Central memory CD8-positive, alpha-beta T cell (primary cell): ENCODE measurements at regions not wholly inside any gene's neighbourhood (a gene's known extent, or its start where the extent isn't known, plus 50 kb on each side); places are given as distances from the start of the nearest gene placed in this dataset.
A peak's percentile ranks its signal among the peaks of the same experiment; 100 is the strongest.

Experiments
- ATAC-seq: fragments of 150-1000 bp; cut with Tn5 transposase; replicated peaks from 2 replicates; pipeline ENCODE4 v1.10.0; 2022; ENCODE audit warnings: mild to moderate bottlenecking, moderate FRiP score, moderate number of reproducible peaks; ENCODE audit not compliant: poor library complexity, severe bottlenecking; ENCODE audit errors: extremely low read depth
- DNase-seq, 2 donors: peaks; one replicate each; pipeline ENCODE4 v3.0.0; 2021; ENCODE audit warnings: low spot score in 2 of 2
- H3K27ac Mint-ChIP-seq: one replicate; pipeline ENCODE4 v1.8.0; 2022; ENCODE audit warnings: low read depth, mild to moderate bottlenecking, moderate library complexity, mixed read lengths
- H3K27me3 Mint-ChIP-seq: one replicate; pipeline ENCODE4 v1.8.0; 2022; ENCODE audit warnings: mixed read lengths
- H3K36me3 Mint-ChIP-seq: one replicate; pipeline ENCODE4 v1.8.0; 2022; ENCODE audit warnings: mild to moderate bottlenecking, moderate library complexity, mixed read lengths; ENCODE audit not compliant: insufficient read depth
- H3K4me1 Mint-ChIP-seq: one replicate; pipeline ENCODE4 v1.8.0; 2022; ENCODE audit warnings: mixed read lengths
- H3K4me3 Mint-ChIP-seq: one replicate; pipeline ENCODE4 v1.8.0; 2022; ENCODE audit warnings: mild to moderate bottlenecking, moderate library complexity, mixed read lengths
- H3K9me3 Mint-ChIP-seq: one replicate; pipeline ENCODE4 v1.8.0; 2022; ENCODE audit warnings: mixed read lengths

- no peaks in the 10 kb centered on the region for H3K27me3 Mint-ChIP-seq
- DNase-seq (no peak), ATAC-seq (no peak)
- peaks cover 14% of the 10 kb centered on the region for H3K9me3 Mint-ChIP-seq
- H3K4me3 Mint-ChIP-seq = no peak overlapping the region
- H3K36me3 Mint-ChIP-seq = no peaks in the 10 kb centered on the region
- H3K27ac Mint-ChIP-seq = no peak overlapping the region
- no peaks in the 10 kb centered on the region for H3K4me1 Mint-ChIP-seq
These were observed 64.7 kb upstream of the POMGNT2 start for GRCh38 chr3:43170553-43170952.

GRCh38 chr3:43169987-43170386 lies 64.1 kb upstream of the POMGNT2 start:
- Mint-ChIP-seq H3K27me3 (no peaks in the 10 kb centered on the region), H3K4me3 (no peak overlapping the region), H3K36me3 (no peaks in the 10 kb centered on the region), H3K4me1 (no peaks in the 10 kb centered on the region), H3K27ac (no peak overlapping the region), H3K9me3 (peaks cover 14% of the 10 kb centered on the region)
- DNase-seq (no peak), ATAC-seq (no peak)

- ATAC-seq = no peak
- Mint-ChIP-seq H3K4me3 (no peak overlapping the region), H3K9me3 (no peaks in the 10 kb centered on the region), H3K4me1 (peaks cover 28% of the 10 kb centered on the region), H3K27me3 (no peaks in the 10 kb centered on the region), H3K27ac (no peak overlapping the region), H3K36me3 (no peaks in the 10 kb centered on the region)
- no peak for DNase-seq
These were observed 60.5 kb upstream of the POMGNT2 start for GRCh38 chr3:43166406-43166805.

GRCh38 chr3:43165786-43166185 lies 59.9 kb upstream of the POMGNT2 start:
- DNase-seq (no peak), ATAC-seq (no peak)
- Mint-ChIP-seq H3K4me3 (no peak overlapping the region), H3K36me3 (no peaks in the 10 kb centered on the region), H3K4me1 (peaks cover 28% of the 10 kb centered on the region), H3K27me3 (no peaks in the 10 kb centered on the region), H3K27ac (no peak overlapping the region), H3K9me3 (no peaks in the 10 kb centered on the region)

GRCh38 chr3:43163895-43164493 lies 58.1 kb upstream of the POMGNT2 start:
- H3K27ac Mint-ChIP-seq = peak overlapping the region; percentile 88

GRCh38 chr3:43162230-43163084 lies 56.6 kb upstream of the POMGNT2 start:
- Mint-ChIP-seq H3K36me3 (no peaks in the 10 kb centered on the region), H3K27me3 (no peaks in the 10 kb centered on the region), H3K9me3 (no peaks in the 10 kb centered on the region), H3K27ac (peak overlapping the region; percentile 88), H3K4me1 (peaks cover 28% of the 10 kb centered on the region), H3K4me3 (peak overlapping the region; percentile 62)
- DNase-seq (peak; percentile 29 to 46), ATAC-seq (peak; percentile 94)

More at GRCh38 chr3:43163895-43164493, 58.1 kb upstream of the POMGNT2 start:
- no peaks in the 10 kb centered on the region for H3K27me3 Mint-ChIP-seq
- peaks cover 28% of the 10 kb centered on the region for H3K4me1 Mint-ChIP-seq
- H3K9me3 Mint-ChIP-seq = no peaks in the 10 kb centered on the region
- ATAC-seq (no peak), DNase-seq (no peak)
- no peak overlapping the region for H3K4me3 Mint-ChIP-seq
- no peaks in the 10 kb centered on the region for H3K36me3 Mint-ChIP-seq

- ATAC-seq = no peak
- no peaks in the 10 kb centered on the region for H3K36me3 Mint-ChIP-seq
These were observed 55.9 kb upstream of the POMGNT2 start for GRCh38 chr3:43161684-43162229.

GRCh38 chr3:43160664-43161063 lies 54.8 kb upstream of the POMGNT2 start:
- H3K4me3 Mint-ChIP-seq = no peak overlapping the region

More at GRCh38 chr3:43161684-43162229, 55.9 kb upstream of the POMGNT2 start:
- H3K4me1 Mint-ChIP-seq = peaks cover 28% of the 10 kb centered on the region
- DNase-seq = no peak
- no peak overlapping the region for H3K4me3 Mint-ChIP-seq
- H3K9me3 Mint-ChIP-seq = no peaks in the 10 kb centered on the region
- H3K27ac Mint-ChIP-seq = peak overlapping the region; percentile 46
- H3K27me3 Mint-ChIP-seq = no peaks in the 10 kb centered on the region

GRCh38 chr3:43159876-43160255 lies 54.0 kb upstream of the POMGNT2 start:
- no peaks in the 10 kb centered on the region for H3K9me3 Mint-ChIP-seq
- ATAC-seq (no peak), DNase-seq (no peak)
- H3K36me3 Mint-ChIP-seq = no peaks in the 10 kb centered on the region
- peaks cover 34% of the 10 kb centered on the region for H3K4me1 Mint-ChIP-seq
- H3K4me3 Mint-ChIP-seq = no peak overlapping the region
- H3K27me3 Mint-ChIP-seq = no peaks in the 10 kb centered on the region
- H3K27ac Mint-ChIP-seq = no peak overlapping the region

More at GRCh38 chr3:43160664-43161063, 54.8 kb upstream of the POMGNT2 start:
- Mint-ChIP-seq H3K36me3 (no peaks in the 10 kb centered on the region), H3K4me1 (peaks cover 28% of the 10 kb centered on the region), H3K27ac (no peak overlapping the region), H3K27me3 (no peaks in the 10 kb centered on the region), H3K9me3 (no peaks in the 10 kb centered on the region)
- DNase-seq (no peak), ATAC-seq (no peak)

- H3K36me3 Mint-ChIP-seq = no peaks in the 10 kb centered on the region
These were observed 53.4 kb upstream of the POMGNT2 start for GRCh38 chr3:43159131-43159875.

GRCh38 chr3:43156812-43157455 lies 51.1 kb upstream of the POMGNT2 start:
- Mint-ChIP-seq H3K9me3 (no peaks in the 10 kb centered on the region), H3K27me3 (peaks cover 5% of the 10 kb centered on the region), H3K4me1 (peaks cover 8% of the 10 kb centered on the region), H3K27ac (no peak overlapping the region), H3K4me3 (no peak overlapping the region), H3K36me3 (no peaks in the 10 kb centered on the region)
- ATAC-seq (no peak), DNase-seq (no peak)

More at GRCh38 chr3:43159131-43159875, 53.4 kb upstream of the POMGNT2 start:
- H3K27ac Mint-ChIP-seq = no peak overlapping the region
- no peaks in the 10 kb centered on the region for H3K27me3 Mint-ChIP-seq
- ATAC-seq (no peak), DNase-seq (no peak)
- no peak overlapping the region for H3K4me3 Mint-ChIP-seq
- H3K4me1 Mint-ChIP-seq = peaks cover 28% of the 10 kb centered on the region
- no peaks in the 10 kb centered on the region for H3K9me3 Mint-ChIP-seq
